HG03354 (cell line): ENCODE measurements at regions not wholly inside any gene's neighbourhood (a gene's known extent, or its start where the extent isn't known, plus 50 kb on each side); places are given as distances from the start of the nearest gene placed in this dataset.

ENCODE experiments used
- ATAC-seq: cut with Tn5 transposase; IDR thresholded peaks from one replicate; pipeline ENCODE4 v1.9.1; 2021; ENCODE audit warnings: mild to moderate bottlenecking; ENCODE audit not compliant: unreplicated experiment, poor library complexity, severe bottlenecking

GRCh38 chr18:56248610-56249235 lies 389.7 kb downstream of the TXNL1 start:
- peak; percentile 99 for ATAC-seq

GRCh38 chr18:56246916-56247315 lies 391.5 kb downstream of the TXNL1 start:
- no peak for ATAC-seq

DNA sequence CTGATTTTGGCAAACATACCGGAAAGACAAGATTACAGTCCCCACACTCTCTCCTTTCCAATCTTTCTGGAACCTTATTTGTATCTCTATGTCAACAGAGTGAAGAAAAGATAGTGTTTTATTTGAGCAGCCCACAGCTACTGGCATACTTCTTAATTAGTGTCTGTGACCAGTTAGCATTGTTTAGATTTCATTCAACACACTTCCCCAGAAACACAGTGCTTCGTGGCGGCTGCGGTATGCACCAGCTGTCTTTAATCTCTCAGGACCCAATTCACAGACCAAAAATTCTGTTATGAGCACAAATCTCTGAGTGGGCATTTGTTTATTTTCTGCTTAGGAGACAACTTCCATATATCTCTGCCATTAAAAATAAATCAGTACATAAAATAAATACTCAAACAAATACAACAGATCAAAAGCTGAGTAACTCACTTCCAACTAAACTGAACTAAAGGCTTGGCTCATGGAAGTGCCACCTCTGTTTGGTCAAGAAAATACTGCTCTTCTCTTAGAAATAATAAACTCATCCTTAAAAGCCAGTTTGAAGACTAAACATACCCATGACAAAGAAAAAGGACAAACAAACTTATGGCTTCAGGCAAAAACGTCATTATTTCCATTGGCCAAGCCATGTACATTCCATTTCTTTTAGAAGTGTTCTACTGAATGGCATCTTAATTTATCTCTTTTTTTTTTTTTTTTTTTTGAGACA lies 392.4 kb downstream of the TXNL1 start:
- ATAC-seq = no peak

DNA sequence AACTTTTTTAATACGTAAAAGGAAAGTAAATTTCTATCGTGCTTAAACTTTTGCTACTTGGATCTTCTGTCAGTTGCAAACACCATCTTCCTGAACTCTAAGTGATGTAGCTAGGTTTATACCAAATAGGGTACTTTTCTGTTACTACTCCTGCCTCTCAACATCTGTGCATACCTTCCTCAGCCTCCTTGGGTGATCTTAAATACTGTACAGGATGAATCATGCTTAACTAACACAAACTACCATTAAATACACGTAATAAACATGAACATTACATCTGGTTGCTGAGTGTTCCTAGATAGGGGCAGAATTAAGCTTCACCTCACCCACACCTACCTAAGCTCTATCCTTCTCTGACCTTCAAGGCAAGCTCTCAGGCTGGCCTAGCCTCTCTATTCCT lies 398.0 kb downstream of the TXNL1 start:
- no peak for ATAC-seq

GRCh38 chr18:56238576-56238975 lies 399.8 kb downstream of the TXNL1 start:
- ATAC-seq = no peak

DNA sequence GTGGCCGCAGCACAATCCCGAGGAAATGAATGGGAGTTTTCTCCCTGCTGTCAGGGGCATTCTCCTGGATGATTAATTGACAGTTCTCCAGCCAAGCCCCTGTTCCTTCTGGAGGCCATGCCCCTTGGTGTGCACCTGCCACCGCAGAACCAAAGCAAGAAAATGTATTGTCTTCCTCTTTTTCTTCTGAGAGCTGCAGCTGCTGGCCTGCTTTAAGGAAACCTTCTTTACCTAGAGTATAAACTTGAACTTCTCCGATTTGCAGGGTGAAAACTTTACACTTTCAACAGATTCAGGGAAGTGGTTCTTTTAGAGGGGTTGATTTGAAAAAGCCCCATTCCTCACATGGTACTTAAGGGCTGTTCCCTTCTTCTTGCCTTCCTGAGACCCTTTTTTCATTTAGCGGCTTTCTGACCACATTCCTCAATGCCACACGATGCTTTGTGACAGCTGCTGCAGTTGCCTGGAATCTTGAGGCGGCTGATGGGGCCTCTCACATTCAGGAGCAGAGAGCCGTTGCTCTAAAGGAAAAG lies 402.8 kb downstream of the TXNL1 start:
- peak; percentile 85 for ATAC-seq

DNA sequence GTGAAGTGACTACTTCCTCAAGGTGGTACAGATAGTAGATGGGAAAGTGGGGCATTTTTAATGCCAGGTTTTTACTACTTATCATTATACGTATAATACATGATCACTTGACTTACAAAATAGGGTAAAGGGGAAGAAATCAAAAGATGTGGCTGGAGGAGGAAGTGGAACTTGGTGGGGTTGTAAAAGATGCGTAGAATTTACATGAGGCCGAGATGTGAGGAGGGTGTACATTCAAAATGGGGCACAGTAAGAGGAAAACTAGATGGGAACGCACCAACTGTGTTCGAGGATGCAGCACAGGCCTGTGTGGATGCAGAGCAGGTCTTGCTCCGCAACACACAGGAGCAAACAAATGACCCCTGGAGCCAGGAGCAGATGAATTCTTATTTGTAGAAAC lies 403.3 kb downstream of the TXNL1 start:
- peak; percentile 47 for ATAC-seq

GRCh38 chr18:56233595-56233994 lies 404.8 kb downstream of the TXNL1 start:
- ATAC-seq = no peak

- ATAC-seq = no peak
These were observed 412.4 kb downstream of the TXNL1 start for GRCh38 chr18:56226025-56226424.

GRCh38 chr18:56224669-56225561 lies 413.5 kb downstream of the TXNL1 start:
- no peak for ATAC-seq

DNA sequence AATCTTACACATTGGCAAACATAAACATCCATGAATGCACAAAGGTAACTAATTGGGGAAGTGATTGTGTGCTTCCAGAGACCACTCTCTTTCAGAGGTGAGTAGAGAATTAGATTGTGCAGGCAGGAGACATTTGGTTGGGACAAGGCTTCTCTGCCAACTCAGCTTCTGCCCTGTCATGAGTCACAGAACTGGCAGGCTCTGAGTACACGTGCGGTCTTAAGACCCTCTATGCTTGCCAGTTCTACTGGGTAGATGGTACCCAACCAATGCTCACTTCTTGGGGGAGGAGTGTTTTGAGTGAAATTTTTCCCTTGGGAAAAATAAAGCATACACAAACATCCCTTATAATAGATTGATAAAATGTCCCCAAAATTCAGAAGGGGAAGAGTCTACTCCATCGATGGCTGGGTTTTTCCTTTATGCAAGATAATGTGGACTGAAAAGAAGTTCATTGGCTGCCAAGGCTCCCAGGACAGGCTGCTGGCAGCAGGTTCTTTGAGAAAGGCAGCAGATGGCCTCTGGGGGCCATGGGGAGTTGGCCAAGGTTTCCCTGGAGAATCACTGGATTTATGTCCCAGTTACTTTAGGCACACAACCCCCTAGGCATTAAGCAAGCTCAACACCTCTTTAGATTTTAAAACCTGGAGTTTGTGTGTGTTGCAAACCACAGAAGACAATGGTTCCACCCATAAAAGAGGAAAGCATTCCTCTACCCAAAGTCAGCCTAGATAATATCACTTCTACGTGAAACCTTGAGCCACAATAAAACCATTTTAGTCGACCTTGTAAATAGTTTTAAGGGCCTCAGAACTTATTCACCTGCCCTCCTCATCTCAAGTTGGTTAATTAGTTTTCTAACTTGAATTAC lies 417.0 kb downstream of the TXNL1 start:
- ATAC-seq = no peak

DNA sequence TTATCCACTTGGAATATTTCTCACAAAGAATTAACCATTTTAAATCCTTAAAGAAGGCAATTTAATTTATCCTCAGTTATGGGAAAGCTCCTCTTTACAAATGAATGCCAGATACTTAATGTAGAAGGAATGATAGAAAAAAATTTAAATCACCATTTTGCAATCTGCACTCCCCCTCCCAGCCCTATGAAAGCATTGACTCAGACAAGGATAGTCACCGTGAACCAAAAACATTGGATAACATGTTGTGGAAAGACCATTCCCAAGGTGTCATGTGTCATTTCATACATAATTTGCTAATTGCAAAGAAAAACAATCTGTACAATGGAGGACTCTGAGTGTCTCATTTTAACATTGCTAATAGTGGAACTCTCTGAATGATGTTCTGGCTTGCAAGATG lies 421.0 kb downstream of the TXNL1 start:
- ATAC-seq = no peak

GRCh38 chr18:56214706-56215105 lies 423.7 kb downstream of the TXNL1 start:
- no peak for ATAC-seq

DNA sequence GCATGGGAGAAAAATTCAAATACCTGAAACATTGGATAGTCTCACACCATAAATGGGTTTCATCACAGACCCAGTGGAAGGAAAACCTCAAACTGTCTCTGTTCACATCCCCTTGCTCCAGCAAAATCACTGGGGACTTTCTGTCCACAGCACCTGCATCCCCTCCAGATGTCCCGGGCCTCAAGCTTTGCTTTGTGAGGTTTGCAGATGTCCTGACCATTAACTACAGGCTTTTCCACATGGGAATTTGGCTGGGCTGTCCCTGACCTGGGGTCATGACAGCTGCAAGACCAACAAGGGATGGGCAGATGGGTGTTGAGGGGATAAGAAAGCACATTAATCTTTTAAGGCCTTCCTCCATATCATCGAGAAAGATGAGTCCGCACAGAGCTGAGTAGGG lies 427.9 kb downstream of the TXNL1 start:
- no peak for ATAC-seq

GRCh38 chr18:56207989-56208388 lies 430.4 kb downstream of the TXNL1 start:
- no peak for ATAC-seq

DNA sequence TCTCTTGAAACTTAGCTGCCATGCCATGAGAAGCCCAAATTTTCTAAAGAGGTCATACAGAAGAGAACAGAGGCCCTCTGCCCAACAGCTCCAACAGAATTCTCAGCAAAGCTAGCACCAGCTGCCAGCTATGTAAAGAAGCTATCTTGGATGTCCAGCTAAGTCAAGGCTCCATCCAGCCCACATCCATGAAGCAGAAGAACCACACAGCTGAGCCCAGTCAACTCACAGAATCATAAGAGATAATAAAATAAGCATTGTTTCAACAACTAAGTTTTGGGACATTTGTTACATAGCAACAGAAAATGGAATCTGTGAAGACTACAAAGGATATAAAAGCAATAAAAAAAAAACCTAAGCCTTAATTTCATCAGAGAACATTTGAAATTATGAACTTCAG lies 434.3 kb downstream of the TXNL1 start:
- ATAC-seq = no peak

DNA sequence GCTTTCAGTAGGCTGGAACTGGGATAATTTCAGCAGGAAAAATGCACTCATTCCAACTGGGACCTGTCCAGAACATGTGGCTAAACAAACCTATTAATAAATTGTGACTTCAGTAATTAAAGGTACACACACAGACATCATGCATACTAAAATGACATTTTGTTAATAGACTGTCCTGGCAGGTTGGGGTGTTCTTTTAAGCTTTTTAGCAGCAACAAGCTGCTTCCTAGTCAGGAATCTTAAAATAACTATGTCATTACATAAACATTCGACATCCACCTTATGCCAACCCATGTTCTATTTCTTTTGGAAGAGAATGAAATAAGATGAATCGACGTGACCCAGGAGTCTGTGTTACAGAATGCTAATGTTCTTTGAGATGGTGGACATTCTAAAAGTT lies 435.7 kb downstream of the TXNL1 start:
- no peak for ATAC-seq

GRCh38 chr18:56200381-56200911 lies 437.9 kb downstream of the TXNL1 start:
- no peak for ATAC-seq

DNA sequence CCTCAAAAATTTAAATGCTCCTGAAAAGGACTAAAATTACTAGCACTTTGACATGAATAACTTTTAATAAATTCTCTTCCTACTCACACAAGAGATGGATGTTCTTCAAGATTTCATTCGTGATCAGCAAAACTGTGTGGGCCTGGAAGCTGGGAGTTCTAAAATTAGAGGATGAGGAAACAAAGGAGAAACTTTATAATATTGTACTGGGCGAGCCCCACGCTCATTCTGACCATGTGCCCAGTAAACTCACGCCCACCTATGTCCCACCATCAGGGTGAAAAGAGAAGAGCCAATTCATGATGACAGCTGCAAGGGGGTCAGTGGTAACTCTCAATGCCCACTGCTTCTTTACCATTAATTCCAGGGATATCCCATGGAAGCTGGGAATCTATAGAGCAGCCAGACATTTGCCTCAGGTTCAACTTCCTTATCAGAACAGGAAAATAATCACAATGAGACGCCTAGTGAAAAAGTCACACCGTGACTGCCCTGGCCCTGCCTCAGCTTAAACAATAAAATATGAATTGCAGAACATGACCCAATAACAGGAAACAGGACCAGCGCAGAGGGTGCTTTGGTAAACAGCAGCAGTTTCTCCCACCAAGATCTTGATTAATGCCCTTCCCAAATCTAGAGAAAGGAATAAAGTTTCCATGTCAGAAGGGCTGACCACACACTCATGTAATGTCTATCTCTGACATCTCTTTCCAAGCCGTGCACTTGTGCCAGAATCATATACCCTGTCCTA lies 438.6 kb downstream of the TXNL1 start:
- ATAC-seq = no peak
